Glutamatergic neuron (in vitro differentiated cells): ENCODE measurements at regions not wholly inside any gene's neighbourhood (a gene's known extent, or its start where the extent isn't known, plus 50 kb on each side); places are given as distances from the start of the nearest gene placed in this dataset.

Experiments
- DNase-seq: peaks from one replicate; pipeline ENCODE4 v3.0.0; 2022
- H3K27ac Mint-ChIP-seq: one replicate; pipeline ENCODE4 v1.8.0; 2020; ENCODE audit warnings: mild to moderate bottlenecking, mixed read lengths, inconsistent platforms; ENCODE audit not compliant: unreplicated experiment
- H3K27me3 Mint-ChIP-seq: one replicate; pipeline ENCODE4 v1.8.0; 2020; ENCODE audit warnings: mild to moderate bottlenecking, moderate library complexity, mixed read lengths, inconsistent platforms; ENCODE audit not compliant: unreplicated experiment
- H3K36me3 Mint-ChIP-seq: one replicate; pipeline ENCODE4 v1.8.0; 2020; ENCODE audit warnings: mild to moderate bottlenecking, mixed read lengths, inconsistent platforms; ENCODE audit not compliant: unreplicated experiment
- H3K4me1 Mint-ChIP-seq: one replicate; pipeline ENCODE4 v1.8.0; 2020; ENCODE audit warnings: mild to moderate bottlenecking, low read depth, mixed read lengths, inconsistent platforms; ENCODE audit not compliant: unreplicated experiment
- H3K4me3 Mint-ChIP-seq: one replicate; pipeline ENCODE4 v1.8.0; 2020; ENCODE audit warnings: mild to moderate bottlenecking, mixed read lengths, inconsistent platforms; ENCODE audit not compliant: unreplicated experiment
- H3K9me3 Mint-ChIP-seq: one replicate; pipeline ENCODE4 v1.8.0; 2020; ENCODE audit warnings: mild to moderate bottlenecking, moderate library complexity, mixed read lengths, inconsistent platforms; ENCODE audit not compliant: unreplicated experiment
- CTCF ChIP-seq: fragments of 200-600 bp; sonication (generic); IDR thresholded peaks from one replicate; pipeline ENCODE4 v1.5.0; 2021; ENCODE audit not compliant: partially characterized antibody, unreplicated experiment

- Mint-ChIP-seq H3K27me3 (no peaks in the 10 kb centered on the region), H3K27ac (no peak overlapping the region), H3K9me3 (no peaks in the 10 kb centered on the region)
These were observed 217.3 kb upstream of the TBX3 start for GRCh38 chr12:114901316-114901715.

DNA sequence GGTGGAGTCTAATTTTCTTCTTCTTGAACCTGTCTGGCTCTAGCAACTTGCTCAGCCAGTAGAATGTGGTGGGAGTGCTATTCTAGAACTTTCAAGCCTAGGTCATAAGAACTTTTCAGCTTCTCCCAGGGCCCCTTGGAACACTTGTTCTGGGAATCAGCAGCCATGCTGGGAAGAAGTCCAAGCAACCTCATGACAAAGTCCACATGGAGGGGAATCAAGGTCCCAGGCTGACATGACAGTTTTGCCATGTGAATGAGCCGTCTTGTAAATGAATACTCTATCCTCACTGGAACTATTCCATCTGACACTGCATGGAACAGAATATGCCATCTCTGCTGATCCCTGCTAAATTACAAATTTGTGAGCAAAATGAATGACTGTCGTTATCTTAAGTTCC, 214.2 kb upstream of the TBX3 start:
- Mint-ChIP-seq H3K27me3 (peaks cover 3% of the 10 kb centered on the region), H3K9me3 (no peaks in the 10 kb centered on the region), H3K4me1 (no peaks in the 10 kb centered on the region), H3K4me3 (no peak overlapping the region), H3K27ac (no peak overlapping the region), H3K36me3 (no peaks in the 10 kb centered on the region)
- DNase-seq, result no peak
- no peak for TF ChIP-seq CTCF

More at GRCh38 chr12:114901316-114901715, 217.3 kb upstream of the TBX3 start:
- no peak for DNase-seq
- Mint-ChIP-seq H3K4me1 (no peaks in the 10 kb centered on the region), H3K36me3 (no peaks in the 10 kb centered on the region), H3K4me3 (no peak overlapping the region)
- no peak for TF ChIP-seq CTCF

- peaks cover 3% of the 10 kb centered on the region for H3K27me3 Mint-ChIP-seq
- no peaks in the 10 kb centered on the region for H3K9me3 Mint-ChIP-seq
- no peak for DNase-seq
- no peak for TF ChIP-seq CTCF
- no peaks in the 10 kb centered on the region for H3K4me1 Mint-ChIP-seq
- H3K36me3 Mint-ChIP-seq, result no peaks in the 10 kb centered on the region
- no peak overlapping the region for H3K4me3 Mint-ChIP-seq
- H3K27ac Mint-ChIP-seq, result no peak overlapping the region
These were observed 211.9 kb upstream of the TBX3 start for GRCh38 chr12:114895827-114896226.

- no peak for TF ChIP-seq CTCF
- DNase-seq, result no peak
- no peaks in the 10 kb centered on the region for H3K9me3 Mint-ChIP-seq
- H3K36me3 Mint-ChIP-seq, result no peaks in the 10 kb centered on the region
- H3K4me1 Mint-ChIP-seq, result no peaks in the 10 kb centered on the region
- peaks cover 3% of the 10 kb centered on the region for H3K27me3 Mint-ChIP-seq
- H3K4me3 Mint-ChIP-seq, result no peak overlapping the region
- H3K27ac Mint-ChIP-seq, result no peak overlapping the region
These were observed 211.1 kb upstream of the TBX3 start for GRCh38 chr12:114895081-114895480.

DNA sequence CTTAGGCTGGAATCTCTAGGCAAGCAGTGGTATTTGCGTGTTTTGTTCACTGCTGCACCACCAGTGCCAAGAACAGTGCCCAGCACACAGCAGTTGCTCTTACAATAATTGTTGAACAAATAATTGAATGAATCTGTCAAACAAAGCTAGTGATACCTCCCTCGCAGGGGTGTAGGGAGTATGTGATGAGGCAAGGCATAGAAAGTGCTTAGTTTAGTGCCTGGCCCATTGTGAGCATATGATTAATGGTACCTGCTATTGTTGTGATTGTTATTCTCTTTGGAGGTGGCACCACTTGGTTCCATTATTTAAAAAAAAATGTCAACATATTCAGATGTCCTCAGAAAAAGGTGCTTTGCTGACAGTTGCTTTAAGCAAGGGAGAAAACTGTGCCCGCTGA, 210.1 kb upstream of the TBX3 start:
- DNase-seq, result no peak
- Mint-ChIP-seq H3K27me3 (peaks cover 3% of the 10 kb centered on the region), H3K4me1 (no peaks in the 10 kb centered on the region), H3K9me3 (no peaks in the 10 kb centered on the region), H3K4me3 (no peak overlapping the region), H3K36me3 (no peaks in the 10 kb centered on the region), H3K27ac (no peak overlapping the region)
- no peak for TF ChIP-seq CTCF
